HepG2 (cell line): ENCODE measurements at regions not wholly inside any gene's neighbourhood (a gene's known extent, or its start where the extent isn't known, plus 50 kb on each side); places are given as distances from the start of the nearest gene placed in this dataset.

Source experiments
- MXD1 ChIP-seq: sonication (generic); formaldehyde crosslinking; IDR thresholded peaks from 2 replicates; pipeline ENCODE4 v1.4.0; 2020; ENCODE audit warnings: mild to moderate bottlenecking, missing genetic modification reagents
- ZNF891 ChIP-seq: sonication (generic); formaldehyde crosslinking; IDR thresholded peaks from 2 replicates; pipeline ENCODE4 v1.5.0; 2020; ENCODE audit warnings: mild to moderate bottlenecking, missing genetic modification reagents

- TF ChIP-seq MXD1 (no peak), ZNF891 (CRISPR knock-in tag) (no peak)
These were observed 147.8 kb downstream of the EMX2 start for GRCh38 chr10:117690359-117690758.
